Prostate gland (tissue), 2 donors: ENCODE measurements at regions not wholly inside any gene's neighbourhood (a gene's known extent, or its start where the extent isn't known, plus 50 kb on each side); places are given as distances from the start of the nearest gene placed in this dataset.

ENCODE experiments used
- POLR2AphosphoS5 ChIP-seq: sonication (generic); formaldehyde crosslinking; IDR thresholded peaks from one replicate; pipeline ENCODE4 v1.6.1; 2017; ENCODE audit warnings: antibody characterized with exemption
- TF ChIP-seq, protein P1 (sequence below), 4 experiments: fragments of 200-600 bp in 2 of 4; fragments of 450-650 bp in 2 of 4; sonication (generic) in 2 of 4; IDR thresholded peaks; 1 replicate in 3 of 4; 2 replicates in 1 of 4; pipeline ENCODE4 v1.5.1; 2016 to 2019; ENCODE audit warnings: antibody characterized with exemption in 4 of 4, mild to moderate bottlenecking in 2 of 4, moderate library complexity in 2 of 4

DNA sequence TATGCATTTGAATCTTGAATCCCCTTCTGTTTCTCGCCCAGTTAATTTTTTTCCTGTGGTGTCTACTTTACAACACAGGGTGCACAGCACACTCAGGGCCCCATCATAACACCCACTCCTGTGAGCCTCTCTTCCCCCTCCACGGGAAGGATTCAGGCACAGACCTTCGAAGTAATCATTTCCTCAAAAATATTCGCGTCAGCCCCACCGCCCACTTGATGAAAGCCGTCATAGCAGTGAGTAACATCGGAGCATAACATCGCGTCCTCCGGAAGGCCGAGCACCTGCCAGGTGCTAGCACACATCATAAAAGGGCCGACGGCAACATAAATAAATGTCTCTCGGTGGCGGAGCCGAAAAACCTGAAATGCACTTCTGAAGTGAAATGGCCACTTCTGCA is 201.7 kb upstream of the ADARB2 start:
- TF ChIP-seq, protein P1, sequence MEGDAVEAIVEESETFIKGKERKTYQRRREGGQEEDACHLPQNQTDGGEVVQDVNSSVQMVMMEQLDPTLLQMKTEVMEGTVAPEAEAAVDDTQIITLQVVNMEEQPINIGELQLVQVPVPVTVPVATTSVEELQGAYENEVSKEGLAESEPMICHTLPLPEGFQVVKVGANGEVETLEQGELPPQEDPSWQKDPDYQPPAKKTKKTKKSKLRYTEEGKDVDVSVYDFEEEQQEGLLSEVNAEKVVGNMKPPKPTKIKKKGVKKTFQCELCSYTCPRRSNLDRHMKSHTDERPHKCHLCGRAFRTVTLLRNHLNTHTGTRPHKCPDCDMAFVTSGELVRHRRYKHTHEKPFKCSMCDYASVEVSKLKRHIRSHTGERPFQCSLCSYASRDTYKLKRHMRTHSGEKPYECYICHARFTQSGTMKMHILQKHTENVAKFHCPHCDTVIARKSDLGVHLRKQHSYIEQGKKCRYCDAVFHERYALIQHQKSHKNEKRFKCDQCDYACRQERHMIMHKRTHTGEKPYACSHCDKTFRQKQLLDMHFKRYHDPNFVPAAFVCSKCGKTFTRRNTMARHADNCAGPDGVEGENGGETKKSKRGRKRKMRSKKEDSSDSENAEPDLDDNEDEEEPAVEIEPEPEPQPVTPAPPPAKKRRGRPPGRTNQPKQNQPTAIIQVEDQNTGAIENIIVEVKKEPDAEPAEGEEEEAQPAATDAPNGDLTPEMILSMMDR (IDR thresholded peaks at IDR 0.05), result no peak
- no peak for TF ChIP-seq POLR2AphosphoS5
